A549 (cell line): ENCODE measurements at regions not wholly inside any gene's neighbourhood (a gene's known extent, or its start where the extent isn't known, plus 50 kb on each side); places are given as distances from the start of the nearest gene placed in this dataset.
"Not testable (repeated sequence)": the region's sequence is repeated elsewhere in the genome, so short reads cannot be mapped to it uniquely, and the experiment has no call there.

ENCODE experiments used
- ATAC-seq, 2 experiments: fragments of 200-7000 bp in 1 of 2; fragments of >200 bp in 1 of 2; cut with Nextera tagmentation in 1 of 2; cut with Tn5 transposase in 1 of 2; 3 replicates each; pipeline versions ENCODE4 v1.8.0 to v1.9.1; 2018 to 2020; ENCODE audit warnings: mild to moderate bottlenecking in 1 of 2, moderate library complexity in 1 of 2
- CTCF ChIA-PET: fragments of 300-600 bp; sonication (Branson Sonifier 250); formaldehyde crosslinking; extraction: SDS; loops from one replicate; lab custom pipeline; 2021; ENCODE audit warnings: antibody characterized with exemption, inconsistent platforms; lab: Yijun Ruan, JAX
- POLR2A ChIA-PET: fragments of 350-600 bp; formaldehyde crosslinking; extraction: SDS; loops from one replicate; lab custom pipeline; 2021; ENCODE audit warnings: antibody characterized with exemption, inconsistent platforms; lab: Yijun Ruan, JAX
- DNase-seq, 2 experiments: peaks; one replicate each; pipeline versions ENCODE4 v3.0.0 to v3.0.0-alpha.2; 2011 to 2016; ENCODE audit warnings: low read depth in 1 of 2, low spot score in 1 of 2
- FAIRE-seq: peaks from 2 replicates; lab custom pipeline; 2011; peaks lifted over from hg19 to GRCh38; lab: Jason Lieb, UNC
- H3K27ac ChIP-seq, 2 experiments: fragments of >200 bp; sonication (Bioruptor Twin); formaldehyde crosslinking; 3 replicates each; pipeline ENCODE4 v1.5.1; 2016 to 2017
- H3K4me1 ChIP-seq: fragments of >200 bp; sonication (Bioruptor Twin); formaldehyde crosslinking; 3 replicates; pipeline ENCODE4 v1.6.1; 2016
- H3K4me2 ChIP-seq: fragments of >200 bp; sonication (Bioruptor Twin); formaldehyde crosslinking; 3 replicates; pipeline ENCODE4 v1.6.1; 2016
- H3K4me3 ChIP-seq: fragments of >200 bp; sonication (Bioruptor Twin); formaldehyde crosslinking; 3 replicates; pipeline ENCODE4 v1.5.1; 2016
- H3K9me3 ChIP-seq: fragments of >200 bp; sonication (Bioruptor Twin); formaldehyde crosslinking; 3 replicates; pipeline ENCODE4 v1.6.1; 2016
- CBX2 ChIP-seq: fragments of 200-600 bp; sonication (generic); IDR thresholded peaks from 2 replicates; pipeline ENCODE4 v1.6.1; 2016; ENCODE audit warnings: low read depth, mild to moderate bottlenecking, borderline replicate concordance
- EHF ChIP-seq: fragments of 250-450 bp; sonication (Bioruptor Pico); IDR thresholded peaks from 2 replicates; pipeline ENCODE4 v1.5.0; 2020; ENCODE audit warnings: mild to moderate bottlenecking
- EHMT2 ChIP-seq: fragments of 200-600 bp; sonication (generic); IDR thresholded peaks from 2 replicates; pipeline ENCODE4 v1.6.1; 2016; ENCODE audit warnings: antibody characterized with exemption, low read depth, mild to moderate bottlenecking, moderate library complexity
- EP300 ChIP-seq, 2 experiments: fragments of >200 bp; sonication (Bioruptor Twin); formaldehyde crosslinking; IDR thresholded peaks; 2 replicates in 1 of 2; 3 replicates in 1 of 2; pipeline ENCODE4 v1.6.1; 2016 to 2017
- ESRRA ChIP-seq: fragments of 150-350 bp; IDR thresholded peaks from 2 replicates; pipeline ENCODE4 v1.6.1; 2014; ENCODE audit warnings: mild to moderate bottlenecking, low read length, borderline replicate concordance
- HOXB13 ChIP-seq: fragments of 250-450 bp; sonication (Bioruptor Pico); IDR thresholded peaks from 2 replicates; pipeline ENCODE4 v1.5.0; 2020; ENCODE audit warnings: low read depth, mild to moderate bottlenecking, moderate library complexity
- JUN ChIP-seq, 2 experiments: fragments of >200 bp; sonication (Bioruptor Twin); formaldehyde crosslinking; IDR thresholded peaks; 2 replicates in 1 of 2; 3 replicates in 1 of 2; pipeline ENCODE4 v1.6.1; 2016 to 2017
- JUNB ChIP-seq: fragments of >200 bp; sonication (Bioruptor Twin); formaldehyde crosslinking; IDR thresholded peaks from 2 replicates; pipeline ENCODE4 v1.6.1; 2016
- MAFK ChIP-seq: fragments of 450-650 bp; IDR thresholded peaks from 2 replicates; pipeline ENCODE4 v1.6.1; 2014; ENCODE audit not compliant: partially characterized antibody
- MYC ChIP-seq: IDR thresholded peaks from 2 replicates; pipeline ENCODE4 v1.6.1; 2012; ENCODE audit warnings: mild to moderate bottlenecking, inconsistent platforms, low read length, improper control_type of control experiment, borderline replicate concordance
- NFE2L2 ChIP-seq: fragments of 150-350 bp; conservative IDR thresholded peaks from 2 replicates; pipeline ENCODE4 v1.6.1; 2014; ENCODE audit warnings: low read length
- NPAS2 ChIP-seq: fragments of 250-450 bp; sonication (Bioruptor Pico); IDR thresholded peaks from 2 replicates; pipeline ENCODE4 v1.8.0; 2022; ENCODE audit warnings: mild to moderate bottlenecking, moderate library complexity, borderline replicate concordance
- PHF8 ChIP-seq: fragments of 200-600 bp; sonication (generic); IDR thresholded peaks from 2 replicates; pipeline ENCODE4 v1.6.1; 2016; ENCODE audit warnings: low read depth, mild to moderate bottlenecking, antibody characterized with exemption, moderate library complexity, borderline replicate concordance
- POLR2A ChIP-seq: IDR thresholded peaks from 2 replicates; pipeline ENCODE4 v1.6.1; 2012; ENCODE audit warnings: mild to moderate bottlenecking, low read length
- SREBF2 ChIP-seq: fragments of 450-650 bp; IDR thresholded peaks from 2 replicates; pipeline ENCODE4 v1.6.1; 2014; ENCODE audit warnings: mild to moderate bottlenecking, moderate library complexity
- TP53 ChIP-seq: fragments of 250-450 bp; sonication (Bioruptor Pico); IDR thresholded peaks from 2 replicates; pipeline ENCODE4 v1.5.0; 2021; ENCODE audit warnings: mild to moderate bottlenecking, moderate library complexity
- ZSCAN20 ChIP-seq: fragments of 250-450 bp; sonication (Bioruptor Pico); IDR thresholded peaks from 2 replicates; pipeline ENCODE4 v1.8.0; 2022; ENCODE audit warnings: mild to moderate bottlenecking, moderate library complexity
- WGBS: methylation state at CpG from one replicate; pipeline ENCODE4 v1.1.6; 2017; ENCODE audit errors: missing lambda C conversion rate; 5-methylcytosine and 5-hydroxymethylcytosine counted together
- TF ChIP-seq, protein P1 (sequence below): fragments of >200 bp; sonication (Bioruptor Twin); formaldehyde crosslinking; IDR thresholded peaks from 3 replicates; pipeline ENCODE4 v1.5.1; 2016
- TF ChIP-seq, protein P2 (sequence below): fragments of >200 bp; sonication (Bioruptor Twin); formaldehyde crosslinking; IDR thresholded peaks from 3 replicates; pipeline ENCODE4 v1.6.1; 2016
- TF ChIP-seq, protein P3 (sequence below): fragments of 450-650 bp; IDR thresholded peaks from 2 replicates; pipeline ENCODE4 v1.6.1; 2014; ENCODE audit warnings: antibody characterized with exemption

DNA sequence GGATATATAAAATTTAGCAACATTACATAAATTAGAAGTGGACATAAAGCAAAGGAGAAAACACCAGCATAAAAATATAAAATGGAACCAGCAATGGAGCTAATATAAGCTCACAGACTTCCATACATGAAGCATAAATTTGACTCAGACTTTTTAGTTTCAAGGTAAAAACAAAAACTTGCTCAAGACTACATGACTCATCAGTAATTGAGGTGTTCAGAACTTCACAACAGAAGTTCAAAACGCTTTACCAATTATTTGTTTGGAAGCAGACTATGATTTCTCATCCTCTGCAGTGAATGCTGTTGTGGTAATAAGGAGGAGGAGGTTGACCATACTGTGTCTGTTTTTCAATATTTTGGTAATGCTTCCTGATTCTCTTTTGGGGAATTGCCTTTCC lies 192.0 kb upstream of the MEIS1 start:
- POLR2A ChIA-PET, DNase-seq, H3K4me1 ChIP-seq, H3K9me3 ChIP-seq, H3K4me3 ChIP-seq, H3K4me2 ChIP-seq, ATAC-seq, CTCF ChIA-PET, H3K27ac ChIP-seq: not testable (repeated sequence)
- peak; percentile 39 for FAIRE-seq
- 4% methylated on average over 1 of the region's 1 CpG for WGBS
- TF ChIP-seq MAFK (peak; percentile 59), NFE2L2 (0 out of 2 replicates have a peak, but pooled peaks have one; percentile 3)

DNA sequence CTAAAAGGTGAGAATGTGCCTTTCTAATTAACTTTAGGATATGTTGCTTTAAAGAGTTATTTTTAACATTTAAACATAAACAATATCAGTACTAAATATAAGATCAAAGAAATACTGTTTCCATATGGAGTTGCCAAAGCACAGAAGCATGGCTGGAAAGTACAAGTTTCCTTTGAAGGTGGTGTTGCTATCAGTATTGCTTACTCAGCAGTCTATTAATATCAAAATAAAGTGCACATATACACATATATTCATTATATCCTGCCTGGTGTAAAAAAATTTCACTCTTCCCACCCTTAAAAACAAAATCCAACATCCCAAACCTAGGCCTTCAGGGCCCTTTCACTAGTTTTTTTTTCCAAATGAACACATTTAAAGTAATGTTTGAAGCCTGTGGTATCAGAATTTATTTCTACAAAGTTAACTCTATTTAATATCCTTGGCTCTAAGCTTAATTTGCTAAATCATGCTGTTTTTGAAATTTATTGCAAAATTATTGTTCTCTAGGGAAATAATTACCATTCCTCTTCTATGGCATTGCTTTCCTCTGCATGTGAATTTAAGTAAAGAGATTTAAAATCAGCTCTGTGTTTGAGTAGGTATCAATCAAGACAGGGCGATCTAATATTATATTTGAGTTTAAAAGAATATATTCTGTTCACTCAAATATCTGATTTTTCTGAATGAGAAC lies 192.7 kb upstream of the MEIS1 start:
- peak; percentile 92 for TF ChIP-seq MAFK
- TF ChIP-seq, protein P1, sequence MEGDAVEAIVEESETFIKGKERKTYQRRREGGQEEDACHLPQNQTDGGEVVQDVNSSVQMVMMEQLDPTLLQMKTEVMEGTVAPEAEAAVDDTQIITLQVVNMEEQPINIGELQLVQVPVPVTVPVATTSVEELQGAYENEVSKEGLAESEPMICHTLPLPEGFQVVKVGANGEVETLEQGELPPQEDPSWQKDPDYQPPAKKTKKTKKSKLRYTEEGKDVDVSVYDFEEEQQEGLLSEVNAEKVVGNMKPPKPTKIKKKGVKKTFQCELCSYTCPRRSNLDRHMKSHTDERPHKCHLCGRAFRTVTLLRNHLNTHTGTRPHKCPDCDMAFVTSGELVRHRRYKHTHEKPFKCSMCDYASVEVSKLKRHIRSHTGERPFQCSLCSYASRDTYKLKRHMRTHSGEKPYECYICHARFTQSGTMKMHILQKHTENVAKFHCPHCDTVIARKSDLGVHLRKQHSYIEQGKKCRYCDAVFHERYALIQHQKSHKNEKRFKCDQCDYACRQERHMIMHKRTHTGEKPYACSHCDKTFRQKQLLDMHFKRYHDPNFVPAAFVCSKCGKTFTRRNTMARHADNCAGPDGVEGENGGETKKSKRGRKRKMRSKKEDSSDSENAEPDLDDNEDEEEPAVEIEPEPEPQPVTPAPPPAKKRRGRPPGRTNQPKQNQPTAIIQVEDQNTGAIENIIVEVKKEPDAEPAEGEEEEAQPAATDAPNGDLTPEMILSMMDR, result no peak
- TF ChIP-seq EP300 (IDR thresholded peaks at IDR 0.05), result no peak
- TF ChIP-seq, protein P2, sequence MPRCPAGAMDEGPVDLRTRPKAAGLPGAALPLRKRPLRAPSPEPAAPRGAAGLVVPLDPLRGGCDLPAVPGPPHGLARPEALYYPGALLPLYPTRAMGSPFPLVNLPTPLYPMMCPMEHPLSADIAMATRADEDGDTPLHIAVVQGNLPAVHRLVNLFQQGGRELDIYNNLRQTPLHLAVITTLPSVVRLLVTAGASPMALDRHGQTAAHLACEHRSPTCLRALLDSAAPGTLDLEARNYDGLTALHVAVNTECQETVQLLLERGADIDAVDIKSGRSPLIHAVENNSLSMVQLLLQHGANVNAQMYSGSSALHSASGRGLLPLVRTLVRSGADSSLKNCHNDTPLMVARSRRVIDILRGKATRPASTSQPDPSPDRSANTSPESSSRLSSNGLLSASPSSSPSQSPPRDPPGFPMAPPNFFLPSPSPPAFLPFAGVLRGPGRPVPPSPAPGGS, result no peak
- ATAC-seq (no peak), DNase-seq (no peak), FAIRE-seq (no peak)
- 5% methylated on average over 1 of the region's 1 CpG for WGBS
- POLR2A ChIA-PET, result no interaction called here
- CTCF ChIA-PET, result no interaction called here
- Histone ChIP-seq H3K4me3 (no peak overlapping the region), H3K4me2 (no peak overlapping the region), H3K9me3 (no peaks in the 10 kb centered on the region), H3K4me1 (no peaks in the 10 kb centered on the region), H3K27ac (no peak overlapping the region)

DNA sequence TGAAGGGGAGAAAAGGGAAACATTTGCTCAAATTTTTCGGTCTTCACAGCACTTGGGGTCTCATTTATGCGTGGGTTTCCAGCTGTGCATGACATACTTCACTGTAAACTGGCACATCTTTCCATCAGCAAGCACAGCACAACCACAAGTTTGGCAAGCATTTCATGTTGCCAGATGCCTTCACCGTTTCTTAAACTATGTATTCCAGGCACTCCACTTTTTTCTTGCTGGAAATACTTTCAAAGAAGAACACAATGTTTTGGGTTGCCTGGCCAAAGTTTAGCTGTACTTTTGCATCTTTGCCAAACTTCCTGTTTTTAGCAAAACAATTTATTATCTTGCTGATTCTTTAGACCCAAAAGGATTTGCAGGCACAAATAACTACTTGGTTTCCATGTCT lies 194.6 kb upstream of the MEIS1 start:
- WGBS, result 5% methylated on average over 3 of the region's 3 CpGs
- FAIRE-seq (no peak), DNase-seq (no peak), ATAC-seq (no peak)
- Histone ChIP-seq H3K4me3 (no peak overlapping the region), H3K4me2 (no peak overlapping the region), H3K27ac (no peak overlapping the region), H3K9me3 (no peaks in the 10 kb centered on the region), H3K4me1 (no peaks in the 10 kb centered on the region)
- ChIA-PET CTCF (no interaction called here), POLR2A (no interaction called here)
- TF ChIP-seq, protein P3, sequence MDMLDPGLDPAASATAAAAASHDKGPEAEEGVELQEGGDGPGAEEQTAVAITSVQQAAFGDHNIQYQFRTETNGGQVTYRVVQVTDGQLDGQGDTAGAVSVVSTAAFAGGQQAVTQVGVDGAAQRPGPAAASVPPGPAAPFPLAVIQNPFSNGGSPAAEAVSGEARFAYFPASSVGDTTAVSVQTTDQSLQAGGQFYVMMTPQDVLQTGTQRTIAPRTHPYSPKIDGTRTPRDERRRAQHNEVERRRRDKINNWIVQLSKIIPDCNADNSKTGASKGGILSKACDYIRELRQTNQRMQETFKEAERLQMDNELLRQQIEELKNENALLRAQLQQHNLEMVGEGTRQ, result no peak
- no peak for TF ChIP-seq EP300 (IDR thresholded peaks at IDR 0.05)
- no peak for TF ChIP-seq SREBF2
- no peak for TF ChIP-seq EHMT2
- TF ChIP-seq PHF8, result no peak
- TF ChIP-seq CBX2, result no peak
- TF ChIP-seq POLR2A, result no peak
- TF ChIP-seq EHF (CRISPR knock-in tag), result no peak
- TF ChIP-seq TP53 (CRISPR knock-in tag), result no peak
- no peak for TF ChIP-seq NPAS2
- no peak for TF ChIP-seq JUNB
- no peak for TF ChIP-seq ESRRA
- no peak for TF ChIP-seq HOXB13 (CRISPR knock-in tag)
- TF ChIP-seq JUN (IDR thresholded peaks at IDR 0.05), result no peak
- no peak for TF ChIP-seq MYC
- TF ChIP-seq ZSCAN20 (CRISPR knock-in tag), result no peak
